ENCODE measurements at regions not wholly inside any gene's neighbourhood (a gene's known extent, or its start where the extent isn't known, plus 50 kb on each side); places are given as distances from the start of the nearest gene placed in this dataset.

- H3K36me3 ChIP-seq (replicated peaks; ENCODE audit: low read depth, low read length): no peaks in the 10 kb centered on the region
- no peak overlapping the region for H3K4me3 ChIP-seq (ENCODE audit: low read length)
- no peaks in the 10 kb centered on the region for H3K9me3 ChIP-seq (ENCODE audit: insufficient read depth, low read length)
- no peaks in the 10 kb centered on the region for H4K20me1 ChIP-seq (ENCODE audit: insufficient read depth, low read length)
- no peaks in the 10 kb centered on the region for H3K4me1 ChIP-seq (ENCODE audit: low read length)
- no peak overlapping the region for H3K27ac ChIP-seq (ENCODE audit: low read length)
- no peak for TF ChIP-seq EZH2phosphoT487 (IDR thresholded peaks at IDR 0.05; ENCODE audit: low read depth)
- TF ChIP-seq CTCF (IDR thresholded peaks at IDR 0.05; ENCODE audit: low read depth, low read length): no peak
- H2AFZ ChIP-seq (ENCODE audit: low read depth, low read length): no peak overlapping the region
- H3K4me2 ChIP-seq (ENCODE audit: low read length): no peak overlapping the region
- H3K79me2 ChIP-seq (ENCODE audit: low read length): no peaks in the 10 kb centered on the region
- H3K9ac ChIP-seq (ENCODE audit: low read length): no peak overlapping the region
- no peaks in the 10 kb centered on the region for H3K27me3 ChIP-seq (ENCODE audit: low read depth, low read length)
Measured at GRCh38 chr15:97053635-97054034, 723.1 kb downstream of the NR2F2 start.

- H3K9me3 ChIP-seq (ENCODE audit: insufficient read depth, low read length): no peaks in the 10 kb centered on the region
- H3K4me1 ChIP-seq (ENCODE audit: low read length): peaks cover 6% of the 10 kb centered on the region; the same call in 1 of the 2 replicates
- no peaks in the 10 kb centered on the region for H3K27me3 ChIP-seq (ENCODE audit: low read depth, low read length)
- H2AFZ ChIP-seq (ENCODE audit: low read depth, low read length): no peak overlapping the region
- H3K4me2 ChIP-seq (ENCODE audit: low read length): no peak overlapping the region
- no peak overlapping the region for H3K9ac ChIP-seq (ENCODE audit: low read length)
- TF ChIP-seq CTCF (IDR thresholded peaks at IDR 0.05; ENCODE audit: low read depth, low read length) (no peak), EZH2phosphoT487 (IDR thresholded peaks at IDR 0.05; ENCODE audit: low read depth) (no peak)
- no peaks in the 10 kb centered on the region for H3K36me3 ChIP-seq (replicated peaks; ENCODE audit: low read depth, low read length)
- no peaks in the 10 kb centered on the region for H3K79me2 ChIP-seq (ENCODE audit: low read length)
- no peak overlapping the region for H3K4me3 ChIP-seq (ENCODE audit: low read length)
- no peak overlapping the region for H3K27ac ChIP-seq (ENCODE audit: low read length)
- no peaks in the 10 kb centered on the region for H4K20me1 ChIP-seq (ENCODE audit: insufficient read depth, low read length)
Measured at GRCh38 chr15:97057503-97057902, 727.0 kb downstream of the NR2F2 start.

GRCh38 chr15:97059281-97059680 is 728.8 kb downstream of the NR2F2 start:
- Histone ChIP-seq H3K4me2 (ENCODE audit: low read length) (no peak overlapping the region), H3K9me3 (ENCODE audit: insufficient read depth, low read length) (no peaks in the 10 kb centered on the region), H3K4me3 (ENCODE audit: low read length) (no peak overlapping the region), H3K36me3 (replicated peaks; ENCODE audit: low read depth, low read length) (no peaks in the 10 kb centered on the region), H3K79me2 (ENCODE audit: low read length) (no peaks in the 10 kb centered on the region), H3K27ac (ENCODE audit: low read length) (no peak overlapping the region), H3K4me1 (ENCODE audit: low read length) (peaks cover 6% of the 10 kb centered on the region; the same call in 1 of the 2 replicates), H3K27me3 (ENCODE audit: low read depth, low read length) (no peaks in the 10 kb centered on the region), H2AFZ (ENCODE audit: low read depth, low read length) (no peak overlapping the region), H3K9ac (ENCODE audit: low read length) (no peak overlapping the region), H4K20me1 (ENCODE audit: insufficient read depth, low read length) (no peaks in the 10 kb centered on the region)
- TF ChIP-seq EZH2phosphoT487 (IDR thresholded peaks at IDR 0.05; ENCODE audit: low read depth): no peak
- no peak for TF ChIP-seq CTCF (IDR thresholded peaks at IDR 0.05; ENCODE audit: low read depth, low read length)

GRCh38 chr15:97061392-97061791 is 730.9 kb downstream of the NR2F2 start:
- H3K4me2 ChIP-seq (ENCODE audit: low read length): no peak overlapping the region
- H3K36me3 ChIP-seq (replicated peaks; ENCODE audit: low read depth, low read length): no peaks in the 10 kb centered on the region
- TF ChIP-seq EZH2phosphoT487 (IDR thresholded peaks at IDR 0.05; ENCODE audit: low read depth): no peak
- TF ChIP-seq CTCF (IDR thresholded peaks at IDR 0.05; ENCODE audit: low read depth, low read length): no peak
- no peaks in the 10 kb centered on the region for H3K79me2 ChIP-seq (ENCODE audit: low read length)
- no peak overlapping the region for H3K27ac ChIP-seq (ENCODE audit: low read length)
- H3K4me1 ChIP-seq (ENCODE audit: low read length): peaks cover 6% of the 10 kb centered on the region; the same call in 1 of the 2 replicates
- no peak overlapping the region for H2AFZ ChIP-seq (ENCODE audit: low read depth, low read length)
- H3K27me3 ChIP-seq (ENCODE audit: low read depth, low read length): no peaks in the 10 kb centered on the region
- no peak overlapping the region for H3K4me3 ChIP-seq (ENCODE audit: low read length)
- no peaks in the 10 kb centered on the region for H4K20me1 ChIP-seq (ENCODE audit: insufficient read depth, low read length)
- H3K9me3 ChIP-seq (ENCODE audit: insufficient read depth, low read length): no peaks in the 10 kb centered on the region
- H3K9ac ChIP-seq (ENCODE audit: low read length): no peak overlapping the region

Data from OCI-LY3 (cell line).